HG02623 (cell line): ENCODE measurements at regions not wholly inside any gene's neighbourhood (a gene's known extent, or its start where the extent isn't known, plus 50 kb on each side); places are given as distances from the start of the nearest gene placed in this dataset.

Experiments
- ATAC-seq: cut with Tn5 transposase; IDR thresholded peaks from one replicate; pipeline ENCODE4 v1.9.1; 2021; ENCODE audit warnings: moderate library complexity; ENCODE audit not compliant: unreplicated experiment

DNA sequence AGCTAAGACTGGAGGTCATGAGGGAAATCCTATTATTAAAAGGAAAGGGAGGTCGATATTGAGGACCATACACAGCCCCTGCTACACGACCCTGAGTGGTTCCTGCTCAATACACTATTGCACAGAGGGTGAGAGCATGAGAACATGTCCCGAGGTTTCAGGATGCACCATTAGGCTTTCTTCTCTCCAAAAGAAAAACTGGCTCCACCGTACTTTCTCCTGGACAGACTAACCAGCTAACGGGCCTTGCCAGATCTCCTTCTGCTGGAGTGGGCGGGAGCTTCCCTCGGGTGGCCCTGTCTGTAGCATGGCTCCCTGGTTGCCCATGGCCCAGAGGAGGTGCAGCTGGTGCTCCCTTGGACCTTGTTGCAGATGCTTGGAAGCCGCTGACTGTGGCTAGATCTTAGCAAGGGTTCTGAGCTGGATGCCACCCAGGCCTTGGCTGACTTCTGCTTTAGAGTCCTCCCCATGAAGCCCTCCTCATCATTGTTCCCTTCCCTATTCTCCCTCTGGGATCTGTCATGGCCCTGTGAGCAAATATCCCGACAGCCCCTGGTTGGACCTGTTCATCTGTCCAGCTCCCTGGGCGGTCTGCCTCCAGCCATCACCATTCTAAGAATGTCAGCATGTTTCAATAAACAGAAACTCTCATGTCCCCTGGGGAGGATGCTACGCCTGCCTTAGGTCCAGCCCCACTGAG is 52.9 kb upstream of the SHH start:
- no peak for ATAC-seq

DNA sequence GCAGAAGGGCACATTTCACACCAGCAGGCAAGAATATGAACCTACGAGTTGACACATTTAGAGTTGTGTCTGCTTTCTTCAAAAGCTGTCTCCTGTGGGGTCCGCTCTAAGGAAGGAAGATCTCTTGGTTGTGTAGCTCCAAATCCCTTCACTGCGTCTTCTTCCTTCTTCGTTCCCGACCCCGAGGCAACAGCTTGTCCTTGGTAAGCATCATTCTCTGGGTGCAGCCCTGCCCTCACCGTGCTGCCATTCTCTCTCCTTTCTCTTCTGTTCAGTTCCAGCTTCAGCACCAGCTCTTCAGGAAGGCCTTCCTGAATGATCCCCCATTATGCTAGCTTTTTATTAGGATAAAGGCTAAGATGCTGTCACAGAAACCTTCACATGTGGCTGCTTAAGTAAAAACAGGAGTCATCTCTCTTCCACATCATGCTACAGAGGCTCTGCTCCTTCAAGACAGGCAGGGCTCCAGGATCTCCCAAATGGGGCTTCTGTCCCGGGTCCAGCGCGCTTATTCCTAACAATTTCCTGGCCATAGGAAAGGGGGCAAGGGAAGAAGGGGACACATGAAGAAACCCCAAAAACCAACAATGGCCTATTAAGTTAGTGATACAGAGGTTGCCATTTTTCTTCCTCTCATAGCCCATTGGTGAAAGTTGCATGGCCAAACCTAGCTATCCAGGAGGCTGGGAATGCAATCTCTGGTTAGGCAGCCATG is 52.2 kb upstream of the SHH start:
- no peak for ATAC-seq

DNA sequence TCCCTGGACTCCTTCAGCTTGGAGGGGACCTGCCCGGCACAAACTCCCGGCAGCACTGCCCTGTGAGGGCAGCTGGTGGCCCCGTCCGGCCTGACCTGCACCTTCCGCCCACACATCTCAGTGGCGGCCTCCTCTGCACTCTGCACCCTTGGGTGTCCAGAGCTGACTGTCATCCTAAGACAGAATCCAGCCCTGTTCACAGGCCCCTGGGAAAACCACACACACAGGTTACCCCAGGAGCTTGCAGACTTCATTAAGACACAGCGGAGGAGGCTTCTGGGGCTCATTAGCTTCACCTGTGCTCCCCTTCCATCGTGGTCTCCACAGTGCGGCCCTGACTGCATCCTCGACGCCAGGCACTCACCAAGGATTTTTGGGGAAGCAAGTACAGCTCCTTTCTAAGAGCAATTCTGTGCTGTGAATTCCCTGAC is 51.5 kb upstream of the SHH start:
- ATAC-seq: no peak

DNA sequence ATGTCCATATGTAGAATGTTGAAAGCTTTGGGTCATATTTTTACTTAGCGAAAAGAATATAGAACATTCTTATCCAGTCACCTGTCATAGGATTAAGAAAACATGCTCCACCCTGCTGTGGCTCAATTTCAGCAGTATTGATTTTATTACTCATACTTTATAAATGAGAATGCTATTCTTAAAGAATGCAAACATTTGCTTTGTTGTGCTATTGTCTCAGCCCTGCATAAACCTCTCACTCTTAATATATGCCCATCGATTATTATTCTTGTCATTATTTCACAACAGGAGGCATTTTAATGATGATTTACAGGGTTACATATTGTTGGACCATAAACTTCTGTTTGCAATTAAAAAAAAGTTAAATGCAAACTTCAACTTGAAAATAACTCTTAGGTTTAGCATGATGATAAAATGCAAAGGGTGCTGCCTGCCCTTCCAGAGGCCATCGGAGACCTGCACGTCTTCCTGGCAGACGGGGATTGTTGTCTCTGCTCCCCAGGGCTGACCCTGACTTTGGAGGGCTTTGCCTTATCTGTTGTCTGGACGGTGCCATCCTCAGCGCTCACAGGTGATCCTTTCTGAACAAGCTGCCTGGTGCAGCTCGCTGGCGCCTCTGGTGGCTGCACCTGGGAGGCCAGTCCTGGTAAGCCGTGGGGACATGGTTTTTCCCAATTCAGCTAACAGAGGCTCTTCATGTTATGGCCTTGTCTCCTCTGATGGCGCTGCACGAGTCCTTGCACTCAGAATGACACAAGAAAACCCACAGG is 50.0 kb upstream of the SHH start:
- no peak for ATAC-seq
